IPS DF 6.9 (cell line): ENCODE measurements at regions not wholly inside any gene's neighbourhood (a gene's known extent, or its start where the extent isn't known, plus 50 kb on each side); places are given as distances from the start of the nearest gene placed in this dataset.
"Not testable (repeated sequence)": the region's sequence is repeated elsewhere in the genome, so short reads cannot be mapped to it uniquely, and the experiment has no call there.

Experiments used
- DNase-seq: peaks from one replicate; pipeline ENCODE4 v3.0.0-alpha.2; 2013; ENCODE audit warnings: low read depth, low spot score
- H3K27ac ChIP-seq: one replicate; pipeline ENCODE4 v1.5.1; 2013; ENCODE audit warnings: low read length, control low read depth
- H3K27me3 ChIP-seq: 2 replicates; pipeline ENCODE4 v1.6.1; 2013; ENCODE audit warnings: mild to moderate bottlenecking, low read length; ENCODE audit not compliant: control insufficient read depth, insufficient read depth
- H3K36me3 ChIP-seq: 2 replicates; pipeline ENCODE4 v1.6.1; 2013; ENCODE audit warnings: low read length; ENCODE audit not compliant: control insufficient read depth, insufficient read depth
- H3K4me1 ChIP-seq: 2 replicates; pipeline ENCODE4 v1.6.1; 2013; ENCODE audit warnings: low read length; ENCODE audit not compliant: control insufficient read depth, insufficient read depth
- H3K4me3 ChIP-seq: 2 replicates; pipeline ENCODE4 v1.5.1; 2013; ENCODE audit warnings: mild to moderate bottlenecking, low read length
- H3K9me3 ChIP-seq: 2 replicates; pipeline ENCODE4 v1.6.1; 2013; ENCODE audit warnings: low read length, inconsistent platforms; ENCODE audit not compliant: control insufficient read depth, insufficient read depth
- WGBS: extraction: QIAGEN DNeasy Blood & Tissue Kit; methylation state at CpG from one replicate; pipeline ENCODE4 v1.1.7; 2013; ENCODE audit warnings: mixed read lengths, missing lambda C conversion rate; ENCODE audit not compliant: insufficient read length, insufficient coverage; 5-methylcytosine and 5-hydroxymethylcytosine counted together

GRCh38 chr2:242069938-242070395 lies 200.4 kb downstream of the RTP5 start:
- not testable (repeated sequence) for H3K27ac ChIP-seq, H3K27me3 ChIP-seq, H3K9me3 ChIP-seq, H3K4me3 ChIP-seq, DNase-seq, H3K4me1 ChIP-seq, H3K36me3 ChIP-seq
- WGBS: no CpG with 5 or more reads among the region's 12 CpGs

GRCh38 chr2:242070726-242071125 lies 201.2 kb downstream of the RTP5 start:
- no CpG with 5 or more reads among the region's 11 CpGs for WGBS
- DNase-seq: not testable (repeated sequence)

GRCh38 chr2:242071377-242071776 lies 201.8 kb downstream of the RTP5 start:
- not testable (repeated sequence) for H3K27me3 ChIP-seq, H3K9me3 ChIP-seq, H3K27ac ChIP-seq, DNase-seq, H3K36me3 ChIP-seq, H3K4me3 ChIP-seq, H3K4me1 ChIP-seq
- no CpG with 5 or more reads among the region's 7 CpGs for WGBS

More at GRCh38 chr2:242070726-242071125, 201.2 kb downstream of the RTP5 start:
- not testable (repeated sequence) for H3K27ac ChIP-seq, H3K9me3 ChIP-seq, H3K4me1 ChIP-seq, H3K4me3 ChIP-seq, H3K27me3 ChIP-seq, H3K36me3 ChIP-seq

- H3K27me3 ChIP-seq, H3K9me3 ChIP-seq, H3K4me3 ChIP-seq, H3K4me1 ChIP-seq, H3K27ac ChIP-seq, H3K36me3 ChIP-seq, DNase-seq: not testable (repeated sequence)
- WGBS: no CpG with 5 or more reads among the region's 11 CpGs
Measured at GRCh38 chr2:242071936-242072335, 202.4 kb downstream of the RTP5 start.

- no peak for DNase-seq
- no peak overlapping the region for H3K4me3 ChIP-seq
- no peaks in the 10 kb centered on the region; the same call in 1 of the 2 replicates for H3K4me1 ChIP-seq
- no peaks in the 10 kb centered on the region for H3K9me3 ChIP-seq
- WGBS: no CpG with 5 or more reads among the region's 2 CpGs
- H3K36me3 ChIP-seq: no peaks in the 10 kb centered on the region
- no peak overlapping the region for H3K27ac ChIP-seq
- no peaks in the 10 kb centered on the region for H3K27me3 ChIP-seq
Measured at GRCh38 chr2:242075168-242075567, 205.6 kb downstream of the RTP5 start.

- H3K27ac ChIP-seq: no peak overlapping the region
- no CpG with 5 or more reads among the region's 7 CpGs for WGBS
Measured at GRCh38 chr2:242075696-242076095, 206.2 kb downstream of the RTP5 start.

GRCh38 chr2:242076184-242076583 lies 206.7 kb downstream of the RTP5 start:
- WGBS: no CpG with 5 or more reads among the region's 4 CpGs
- not testable (repeated sequence) for H3K36me3 ChIP-seq, H3K27ac ChIP-seq, H3K4me3 ChIP-seq, H3K27me3 ChIP-seq, H3K9me3 ChIP-seq, DNase-seq, H3K4me1 ChIP-seq

More at GRCh38 chr2:242075696-242076095, 206.2 kb downstream of the RTP5 start:
- no peaks in the 10 kb centered on the region for H3K36me3 ChIP-seq
- no peak overlapping the region for H3K4me3 ChIP-seq
- H3K27me3 ChIP-seq: no peaks in the 10 kb centered on the region
- H3K4me1 ChIP-seq: no peaks in the 10 kb centered on the region; the same call in 1 of the 2 replicates
- no peaks in the 10 kb centered on the region for H3K9me3 ChIP-seq
- no peak for DNase-seq

- H3K4me1 ChIP-seq, H3K4me3 ChIP-seq, H3K9me3 ChIP-seq, H3K36me3 ChIP-seq, H3K27me3 ChIP-seq, H3K27ac ChIP-seq, DNase-seq: not testable (repeated sequence)
- no CpG with 5 or more reads among the region's 3 CpGs for WGBS
Measured at GRCh38 chr2:242078426-242078825, 208.9 kb downstream of the RTP5 start.

- not testable (repeated sequence) for H3K27ac ChIP-seq, H3K9me3 ChIP-seq, H3K36me3 ChIP-seq, H3K4me3 ChIP-seq, DNase-seq, H3K4me1 ChIP-seq, H3K27me3 ChIP-seq
- WGBS: no CpG with 5 or more reads among the region's 7 CpGs
Measured at GRCh38 chr2:242079792-242080191, 210.3 kb downstream of the RTP5 start.

GRCh38 chr2:242080575-242081214 lies 211.2 kb downstream of the RTP5 start:
- H3K36me3 ChIP-seq, H3K4me3 ChIP-seq, DNase-seq, H3K9me3 ChIP-seq, H3K4me1 ChIP-seq, H3K27me3 ChIP-seq, H3K27ac ChIP-seq: not testable (repeated sequence)
- WGBS: no CpG with 5 or more reads among the region's 7 CpGs

GRCh38 chr2:242084034-242084433 lies 214.5 kb downstream of the RTP5 start:
- not testable (repeated sequence) for H3K4me1 ChIP-seq, H3K27me3 ChIP-seq, H3K9me3 ChIP-seq, DNase-seq, H3K4me3 ChIP-seq, H3K36me3 ChIP-seq, H3K27ac ChIP-seq
- WGBS: no CpG with 5 or more reads among the region's 5 CpGs
